ENCODE measurements at regions not wholly inside any gene's neighbourhood (a gene's known extent, or its start where the extent isn't known, plus 50 kb on each side); places are given as distances from the start of the nearest gene placed in this dataset.
"Not testable (repeated sequence)": the region's sequence is repeated elsewhere in the genome, so short reads cannot be mapped to it uniquely, and the experiment has no call there.

GRCh38 chr4:153884325-153884724, 95.4 kb upstream of the SFRP2 start:
- DNase-seq: no peak
- CTCF ChIA-PET: no interaction called here
- intact Hi-C loops (cut with micrococcal nuclease; ENCODE audit: unreplicated experiment): no loop called here
- H3K9me3 Mint-ChIP-seq (ENCODE audit: low read depth, unreplicated experiment): peaks cover 6% of the 10 kb centered on the region
- H3K4me1 Mint-ChIP-seq (ENCODE audit: low read depth, unreplicated experiment): no peaks in the 10 kb centered on the region
- H3K27ac Mint-ChIP-seq (ENCODE audit: unreplicated experiment): no peak overlapping the region
- no peak for TF ChIP-seq CTCF (IDR thresholded peaks at IDR 0.05; ENCODE audit: unreplicated experiment)
- H3K36me3 Mint-ChIP-seq (ENCODE audit: insufficient read depth, unreplicated experiment): no peaks in the 10 kb centered on the region
- peaks cover 18% of the 10 kb centered on the region for H3K27me3 Mint-ChIP-seq (ENCODE audit: unreplicated experiment)
- no TSS peak for BruUV-seq (replicated peaks)
- H3K4me3 Mint-ChIP-seq (ENCODE audit: low read depth, unreplicated experiment): no peak overlapping the region

GRCh38 chr4:153880983-153881382, 92.1 kb upstream of the SFRP2 start:
- H3K4me1 Mint-ChIP-seq (ENCODE audit: low read depth, unreplicated experiment): no peaks in the 10 kb centered on the region
- no peak overlapping the region for H3K4me3 Mint-ChIP-seq (ENCODE audit: low read depth, unreplicated experiment)
- no peaks in the 10 kb centered on the region for H3K36me3 Mint-ChIP-seq (ENCODE audit: insufficient read depth, unreplicated experiment)
- peaks cover 13% of the 10 kb centered on the region for H3K27me3 Mint-ChIP-seq (ENCODE audit: unreplicated experiment)
- no peak overlapping the region for H3K27ac Mint-ChIP-seq (ENCODE audit: unreplicated experiment)
- no peak for DNase-seq
- BruUV-seq (replicated peaks): no TSS peak
- intact Hi-C loops (cut with micrococcal nuclease; ENCODE audit: unreplicated experiment): no loop called here
- TF ChIP-seq CTCF (IDR thresholded peaks at IDR 0.05; ENCODE audit: unreplicated experiment): no peak
- H3K9me3 Mint-ChIP-seq (ENCODE audit: low read depth, unreplicated experiment): peaks cover 6% of the 10 kb centered on the region
- CTCF ChIA-PET: no interaction called here

GRCh38 chr4:153877898-153878297, 89.0 kb upstream of the SFRP2 start:
- no peak for TF ChIP-seq CTCF (IDR thresholded peaks at IDR 0.05; ENCODE audit: unreplicated experiment)
- Mint-ChIP-seq H3K27me3 (ENCODE audit: unreplicated experiment) (no peaks in the 10 kb centered on the region), H3K9me3 (ENCODE audit: low read depth, unreplicated experiment) (peaks cover 6% of the 10 kb centered on the region), H3K27ac (ENCODE audit: unreplicated experiment) (no peak overlapping the region), H3K4me1 (ENCODE audit: low read depth, unreplicated experiment) (no peaks in the 10 kb centered on the region), H3K4me3 (ENCODE audit: low read depth, unreplicated experiment) (no peak overlapping the region), H3K36me3 (ENCODE audit: insufficient read depth, unreplicated experiment) (no peaks in the 10 kb centered on the region)
- CTCF ChIA-PET: no interaction called here
- intact Hi-C loops (cut with micrococcal nuclease; ENCODE audit: unreplicated experiment): no loop called here
- DNase-seq: no peak
- BruUV-seq (replicated peaks): no TSS peak

DNA sequence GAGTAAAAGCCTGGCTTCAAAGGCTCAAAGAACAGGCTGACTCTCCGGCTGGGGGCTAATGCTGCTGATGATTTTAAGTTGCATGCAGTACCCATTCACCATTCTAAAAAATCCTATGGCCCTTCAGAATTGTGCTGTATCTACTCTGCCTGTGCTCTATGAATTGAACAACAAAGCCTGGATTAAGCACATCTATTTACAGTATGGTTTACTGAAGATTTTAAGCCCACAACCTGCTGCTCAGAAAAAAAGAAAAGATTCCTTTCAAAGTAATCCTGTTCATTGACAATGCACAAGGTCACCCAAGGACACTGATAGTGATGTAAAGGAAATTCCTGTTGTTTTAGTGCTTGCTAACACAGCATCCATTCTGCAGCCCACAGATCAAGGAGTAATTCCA, 84.9 kb upstream of the SFRP2 start:
- peaks cover 12% of the 10 kb centered on the region for H3K27me3 Mint-ChIP-seq (ENCODE audit: unreplicated experiment)
- DNase-seq: no peak
- no TSS peak for BruUV-seq (replicated peaks)
- no peak overlapping the region for H3K27ac Mint-ChIP-seq (ENCODE audit: unreplicated experiment)
- no peaks in the 10 kb centered on the region for H3K4me1 Mint-ChIP-seq (ENCODE audit: low read depth, unreplicated experiment)
- intact Hi-C loops (cut with micrococcal nuclease; ENCODE audit: unreplicated experiment): no loop called here
- H3K4me3 Mint-ChIP-seq (ENCODE audit: low read depth, unreplicated experiment): no peak overlapping the region
- TF ChIP-seq CTCF (IDR thresholded peaks at IDR 0.05; ENCODE audit: unreplicated experiment): no peak
- no peaks in the 10 kb centered on the region for H3K9me3 Mint-ChIP-seq (ENCODE audit: low read depth, unreplicated experiment)
- H3K36me3 Mint-ChIP-seq (ENCODE audit: insufficient read depth, unreplicated experiment): no peaks in the 10 kb centered on the region
- CTCF ChIA-PET: interaction anchor here (0.6 kb wide), 1 partner anchor 291 kb away, joined by 3 read pairs; no protein-coding TSS in a partner anchor

DNA sequence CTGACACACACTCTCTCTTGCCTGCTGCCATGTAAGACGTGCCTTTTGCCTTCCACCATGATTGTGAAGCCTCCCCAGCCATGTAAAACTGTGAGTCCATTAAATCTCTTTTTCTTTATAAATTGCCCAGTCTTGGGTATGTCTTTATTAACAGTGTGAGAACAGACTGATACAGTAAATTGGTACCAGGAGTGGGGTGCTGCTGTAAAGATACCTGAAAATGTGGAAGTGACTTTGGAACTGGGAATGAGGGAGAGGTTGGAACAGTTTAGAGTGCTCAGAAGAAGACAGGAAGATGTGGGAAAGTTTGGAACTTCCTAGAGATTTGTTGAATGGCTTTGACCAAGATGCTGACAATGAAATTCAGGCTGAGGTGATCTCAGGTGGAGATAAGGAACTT, 77.9 kb upstream of the SFRP2 start:
- H3K36me3 Mint-ChIP-seq (ENCODE audit: insufficient read depth, unreplicated experiment); H3K27ac Mint-ChIP-seq (ENCODE audit: unreplicated experiment); BruUV-seq (replicated peaks); DNase-seq; H3K4me3 Mint-ChIP-seq (ENCODE audit: low read depth, unreplicated experiment); CTCF ChIA-PET; intact Hi-C loops (cut with micrococcal nuclease; ENCODE audit: unreplicated experiment); H3K4me1 Mint-ChIP-seq (ENCODE audit: low read depth, unreplicated experiment); H3K9me3 Mint-ChIP-seq (ENCODE audit: low read depth, unreplicated experiment): not testable (repeated sequence)
- H3K27me3 Mint-ChIP-seq (ENCODE audit: unreplicated experiment): peaks cover 12% of the 10 kb centered on the region
